H9 (cell line): ENCODE measurements at regions not wholly inside any gene's neighbourhood (a gene's known extent, or its start where the extent isn't known, plus 50 kb on each side); places are given as distances from the start of the nearest gene placed in this dataset.

Experiments used
- DNase-seq: peaks from one replicate; pipeline ENCODE4 v3.0.0-alpha.2; 2017
- H2AFZ ChIP-seq: one replicate; pipeline ENCODE4 v1.6.1; 2013; ENCODE audit warnings: mild to moderate bottlenecking, low read length, control low read depth, moderate library complexity
- H2AK5ac ChIP-seq: 2 replicates; pipeline ENCODE4 v1.6.1; 2013; ENCODE audit warnings: low read length, control low read depth, mixed read lengths; ENCODE audit not compliant: insufficient read length
- H2BK120ac ChIP-seq: one replicate; pipeline ENCODE4 v1.6.1; 2013; ENCODE audit warnings: low read depth, mild to moderate bottlenecking, low read length, control low read depth, inconsistent platforms; ENCODE audit not compliant: poor library complexity, severe bottlenecking
- H2BK12ac ChIP-seq: 2 replicates; pipeline ENCODE4 v1.6.1; 2013; ENCODE audit warnings: low read length, control low read depth, mixed read lengths, low read depth; ENCODE audit not compliant: insufficient read length
- H2BK15ac ChIP-seq: 2 replicates; pipeline ENCODE4 v1.6.1; 2013; ENCODE audit warnings: low read depth, low read length, control low read depth
- H2BK20ac ChIP-seq: one replicate; pipeline ENCODE4 v1.6.1; 2013; ENCODE audit warnings: low read depth, mild to moderate bottlenecking, low read length, control low read depth, inconsistent platforms; ENCODE audit not compliant: poor library complexity, severe bottlenecking
- H2BK5ac ChIP-seq: 2 replicates; pipeline ENCODE4 v1.6.1; 2013; ENCODE audit warnings: low read length, control low read depth, mixed read lengths; ENCODE audit not compliant: insufficient read length
- H3K14ac ChIP-seq: 2 replicates; pipeline ENCODE4 v1.6.1; 2013; ENCODE audit warnings: low read length, control low read depth; ENCODE audit not compliant: insufficient read depth
- H3K18ac ChIP-seq: 2 replicates; pipeline ENCODE4 v1.6.1; 2013; ENCODE audit warnings: low read depth, mild to moderate bottlenecking, mixed read lengths, low read length, control low read depth; ENCODE audit not compliant: insufficient read length
- H3K23ac ChIP-seq: 2 replicates; pipeline ENCODE4 v1.6.1; 2013; ENCODE audit warnings: low read length, control low read depth, mixed read lengths, low read depth; ENCODE audit not compliant: insufficient read length
- H3K23me2 ChIP-seq: 2 replicates; pipeline ENCODE4 v1.6.1; 2013; ENCODE audit warnings: low read depth, mild to moderate bottlenecking, mixed read lengths, low read length, control low read depth; ENCODE audit not compliant: insufficient read length, poor library complexity, severe bottlenecking
- H3K27ac ChIP-seq: 2 replicates; pipeline ENCODE4 v1.5.1; 2013; ENCODE audit warnings: low read length, control low read depth, mixed read lengths, low read depth; ENCODE audit not compliant: insufficient read length
- H3K27me3 ChIP-seq: 2 replicates; pipeline ENCODE4 v1.6.1; 2013; ENCODE audit warnings: low read length, control low read depth, inconsistent platforms; ENCODE audit not compliant: insufficient read depth
- H3K4ac ChIP-seq: 2 replicates; pipeline ENCODE4 v1.6.1; 2013; ENCODE audit warnings: low read depth, mild to moderate bottlenecking, control low read depth, inconsistent platforms, low read length, moderate library complexity
- H3K4me1 ChIP-seq: 2 replicates; pipeline ENCODE4 v1.6.1; 2013; ENCODE audit warnings: low read length, control low read depth, inconsistent platforms; ENCODE audit not compliant: insufficient read depth
- H3K4me2 ChIP-seq: 2 replicates; pipeline ENCODE4 v1.6.1; 2013; ENCODE audit warnings: low read length, control low read depth, mixed read lengths; ENCODE audit not compliant: insufficient read length, insufficient read depth
- H3K56ac ChIP-seq: 2 replicates; pipeline ENCODE4 v1.6.1; 2013; ENCODE audit warnings: low read depth, mild to moderate bottlenecking, mixed read lengths, low read length, control low read depth; ENCODE audit not compliant: insufficient read length
- H3K79me1 ChIP-seq: 2 replicates; pipeline ENCODE4 v1.6.1; 2013; ENCODE audit warnings: low read depth, mild to moderate bottlenecking, moderate library complexity, low read length, control low read depth, inconsistent platforms; ENCODE audit not compliant: insufficient read depth, poor library complexity, severe bottlenecking
- H3K79me2 ChIP-seq: 2 replicates; pipeline ENCODE4 v1.6.1; 2013; ENCODE audit warnings: low read length, control low read depth, inconsistent platforms; ENCODE audit not compliant: insufficient read depth
- H3K9ac ChIP-seq: 2 replicates; pipeline ENCODE4 v1.6.1; 2013; ENCODE audit warnings: low read length, control low read depth, mixed read lengths; ENCODE audit not compliant: insufficient read length; ENCODE audit errors: extremely low read depth
- H3K9me3 ChIP-seq: one replicate; pipeline ENCODE4 v1.6.1; 2013; ENCODE audit warnings: low read depth, low read length, inconsistent platforms; ENCODE audit not compliant: control insufficient read depth
- H3T11ph ChIP-seq: one replicate; pipeline ENCODE4 v1.6.1; 2013; ENCODE audit warnings: mild to moderate bottlenecking, low read length, control low read depth, inconsistent platforms
- H4K20me1 ChIP-seq: one replicate; pipeline ENCODE4 v1.6.1; 2013; ENCODE audit not compliant: control insufficient read depth, insufficient read length, insufficient read depth
- H4K5ac ChIP-seq: 2 replicates; pipeline ENCODE4 v1.6.1; 2013; ENCODE audit warnings: low read depth, mild to moderate bottlenecking, mixed read lengths, low read length, control low read depth; ENCODE audit not compliant: insufficient read length
- H4K8ac ChIP-seq: replicated peaks from 2 replicates; pipeline ENCODE4 v1.6.1; 2013; ENCODE audit warnings: low read length, control low read depth, mixed read lengths, low read depth; ENCODE audit not compliant: insufficient read length
- H4K91ac ChIP-seq: 2 replicates; pipeline ENCODE4 v1.6.1; 2013; ENCODE audit warnings: low read depth, mild to moderate bottlenecking, moderate library complexity, mixed read lengths, low read length, control low read depth; ENCODE audit not compliant: insufficient read length
- H3K27ac Mint-ChIP-seq, 3 experiments: 2 replicates in 2 of 3; 3 replicates in 1 of 3; pipeline ENCODE4 v1.8.0; 2020 to 2021; ENCODE audit warnings: mixed read lengths in 3 of 3, mild to moderate bottlenecking in 1 of 3, moderate library complexity in 1 of 3
- H3K27me3 Mint-ChIP-seq: 2 replicates; pipeline ENCODE4 v1.8.0; 2021; ENCODE audit warnings: low read depth, mild to moderate bottlenecking, moderate library complexity, mixed read lengths
- H3K36me3 Mint-ChIP-seq, 3 experiments: 2 replicates in 2 of 3; 3 replicates in 1 of 3; pipeline ENCODE4 v1.8.0; 2020 to 2021; ENCODE audit warnings: low read depth in 3 of 3, mixed read lengths in 3 of 3; ENCODE audit not compliant: insufficient read depth in 1 of 3
- H3K4me1 Mint-ChIP-seq, 2 experiments: 2 replicates each; pipeline ENCODE4 v1.8.0; 2020; ENCODE audit warnings: mixed read lengths in 2 of 2
- H3K4me3 Mint-ChIP-seq, 2 experiments: 2 replicates in 1 of 2; 3 replicates in 1 of 2; pipeline ENCODE4 v1.8.0; 2020 to 2021; ENCODE audit warnings: mild to moderate bottlenecking in 2 of 2, mixed read lengths in 2 of 2, moderate library complexity in 1 of 2
- H3K9me3 Mint-ChIP-seq, 2 experiments: 2 replicates in 1 of 2; 3 replicates in 1 of 2; pipeline ENCODE4 v1.8.0; 2020; ENCODE audit warnings: mild to moderate bottlenecking in 2 of 2, mixed read lengths in 2 of 2, moderate library complexity in 1 of 2
- CTCF ChIP-seq: fragments of 200-600 bp; sonication (generic); conservative IDR thresholded peaks from 3 replicates; pipeline ENCODE4 v1.8.0; 2021; ENCODE audit warnings: antibody characterized with exemption, mild to moderate bottlenecking
- WGBS: extraction: QIAGEN DNeasy Blood & Tissue Kit; methylation state at CpG from one replicate; pipeline ENCODE4 v1.1.7; 2013; ENCODE audit warnings: missing lambda C conversion rate, low lambda C conversion rate, mixed read lengths; ENCODE audit not compliant: insufficient read length; ENCODE audit errors: extremely low coverage; 5-methylcytosine and 5-hydroxymethylcytosine counted together

GRCh38 chr22:49398646-49399045 lies 429.0 kb downstream of the BRD1 start:
- H4K5ac ChIP-seq: no peak overlapping the region
- H3K4ac ChIP-seq: no peak overlapping the region
- H3K79me2 ChIP-seq: no peaks in the 10 kb centered on the region
- no peak overlapping the region for H4K91ac ChIP-seq
- no peak overlapping the region for H3K23ac ChIP-seq
- no peak overlapping the region for H3K9ac ChIP-seq
- no peak overlapping the region for H4K8ac ChIP-seq
- Mint-ChIP-seq H3K27me3 (peaks cover 5% of the 10 kb centered on the region), H3K4me3 (no peak overlapping the region), H3K4me1 (peaks cover 4 to 9% of the 10 kb centered on the region in 2 experiments), H3K27ac (peak overlapping the region in 1 of 3 experiments; percentile 74; a peak in 1 of 7 replicates), H3K36me3 (peaks cover 0 to 16% (median 0%) of the 10 kb centered on the region in 3 experiments; a peak in 4 of 7 replicates), H3K9me3 (peaks cover 3 to 9% of the 10 kb centered on the region in 2 experiments; a peak in 4 of 5 replicates)
- no peak overlapping the region for H3K18ac ChIP-seq
- H3K27ac ChIP-seq: no peak overlapping the region
- H2AK5ac ChIP-seq: no peak overlapping the region
- H3K9me3 ChIP-seq: no peaks in the 10 kb centered on the region
- H2BK120ac ChIP-seq: no peak overlapping the region
- H3K79me1 ChIP-seq: no peaks in the 10 kb centered on the region
- H3K27me3 ChIP-seq: no peaks in the 10 kb centered on the region
- no peak overlapping the region for H3K14ac ChIP-seq
- no peak overlapping the region for H3T11ph ChIP-seq
- no peak overlapping the region for H3K56ac ChIP-seq
- no CpG with 5 or more reads among the region's 15 CpGs for WGBS
- TF ChIP-seq CTCF: no peak
- H3K4me2 ChIP-seq: no peak overlapping the region
- peak; percentile 26 for DNase-seq
- no peak overlapping the region for H2BK15ac ChIP-seq
- no peak overlapping the region for H2BK5ac ChIP-seq
- no peaks in the 10 kb centered on the region for H4K20me1 ChIP-seq
- no peak overlapping the region for H2AFZ ChIP-seq
- no peaks in the 10 kb centered on the region for H3K23me2 ChIP-seq
- H2BK12ac ChIP-seq: no peak overlapping the region
- H3K4me1 ChIP-seq: no peaks in the 10 kb centered on the region
- no peak overlapping the region for H2BK20ac ChIP-seq
